H9 (cell line): ENCODE measurements at regions not wholly inside any gene's neighbourhood (a gene's known extent, or its start where the extent isn't known, plus 50 kb on each side); places are given as distances from the start of the nearest gene placed in this dataset.

ENCODE experiments used
- DNase-seq: peaks from one replicate; pipeline ENCODE4 v3.0.0-alpha.2; 2017
- H2AFZ ChIP-seq: one replicate; pipeline ENCODE4 v1.6.1; 2013; ENCODE audit warnings: mild to moderate bottlenecking, low read length, control low read depth, moderate library complexity
- H2AK5ac ChIP-seq: 2 replicates; pipeline ENCODE4 v1.6.1; 2013; ENCODE audit warnings: low read length, control low read depth, mixed read lengths; ENCODE audit not compliant: insufficient read length
- H2BK120ac ChIP-seq: one replicate; pipeline ENCODE4 v1.6.1; 2013; ENCODE audit warnings: low read depth, mild to moderate bottlenecking, low read length, control low read depth, inconsistent platforms; ENCODE audit not compliant: poor library complexity, severe bottlenecking
- H2BK12ac ChIP-seq: 2 replicates; pipeline ENCODE4 v1.6.1; 2013; ENCODE audit warnings: low read length, control low read depth, mixed read lengths, low read depth; ENCODE audit not compliant: insufficient read length
- H2BK15ac ChIP-seq: 2 replicates; pipeline ENCODE4 v1.6.1; 2013; ENCODE audit warnings: low read depth, low read length, control low read depth
- H2BK20ac ChIP-seq: one replicate; pipeline ENCODE4 v1.6.1; 2013; ENCODE audit warnings: low read depth, mild to moderate bottlenecking, low read length, control low read depth, inconsistent platforms; ENCODE audit not compliant: poor library complexity, severe bottlenecking
- H2BK5ac ChIP-seq: 2 replicates; pipeline ENCODE4 v1.6.1; 2013; ENCODE audit warnings: low read length, control low read depth, mixed read lengths; ENCODE audit not compliant: insufficient read length
- H3K14ac ChIP-seq: 2 replicates; pipeline ENCODE4 v1.6.1; 2013; ENCODE audit warnings: low read length, control low read depth; ENCODE audit not compliant: insufficient read depth
- H3K18ac ChIP-seq: 2 replicates; pipeline ENCODE4 v1.6.1; 2013; ENCODE audit warnings: low read depth, mild to moderate bottlenecking, mixed read lengths, low read length, control low read depth; ENCODE audit not compliant: insufficient read length
- H3K23ac ChIP-seq: 2 replicates; pipeline ENCODE4 v1.6.1; 2013; ENCODE audit warnings: low read length, control low read depth, mixed read lengths, low read depth; ENCODE audit not compliant: insufficient read length
- H3K23me2 ChIP-seq: 2 replicates; pipeline ENCODE4 v1.6.1; 2013; ENCODE audit warnings: low read depth, mild to moderate bottlenecking, mixed read lengths, low read length, control low read depth; ENCODE audit not compliant: insufficient read length, poor library complexity, severe bottlenecking
- H3K27ac ChIP-seq: 2 replicates; pipeline ENCODE4 v1.5.1; 2013; ENCODE audit warnings: low read length, control low read depth, mixed read lengths, low read depth; ENCODE audit not compliant: insufficient read length
- H3K27me3 ChIP-seq: 2 replicates; pipeline ENCODE4 v1.6.1; 2013; ENCODE audit warnings: low read length, control low read depth, inconsistent platforms; ENCODE audit not compliant: insufficient read depth
- H3K4ac ChIP-seq: 2 replicates; pipeline ENCODE4 v1.6.1; 2013; ENCODE audit warnings: low read depth, mild to moderate bottlenecking, control low read depth, inconsistent platforms, low read length, moderate library complexity
- H3K4me1 ChIP-seq: 2 replicates; pipeline ENCODE4 v1.6.1; 2013; ENCODE audit warnings: low read length, control low read depth, inconsistent platforms; ENCODE audit not compliant: insufficient read depth
- H3K4me2 ChIP-seq: 2 replicates; pipeline ENCODE4 v1.6.1; 2013; ENCODE audit warnings: low read length, control low read depth, mixed read lengths; ENCODE audit not compliant: insufficient read length, insufficient read depth
- H3K56ac ChIP-seq: 2 replicates; pipeline ENCODE4 v1.6.1; 2013; ENCODE audit warnings: low read depth, mild to moderate bottlenecking, mixed read lengths, low read length, control low read depth; ENCODE audit not compliant: insufficient read length
- H3K79me1 ChIP-seq: 2 replicates; pipeline ENCODE4 v1.6.1; 2013; ENCODE audit warnings: low read depth, mild to moderate bottlenecking, moderate library complexity, low read length, control low read depth, inconsistent platforms; ENCODE audit not compliant: insufficient read depth, poor library complexity, severe bottlenecking
- H3K79me2 ChIP-seq: 2 replicates; pipeline ENCODE4 v1.6.1; 2013; ENCODE audit warnings: low read length, control low read depth, inconsistent platforms; ENCODE audit not compliant: insufficient read depth
- H3K9ac ChIP-seq: 2 replicates; pipeline ENCODE4 v1.6.1; 2013; ENCODE audit warnings: low read length, control low read depth, mixed read lengths; ENCODE audit not compliant: insufficient read length; ENCODE audit errors: extremely low read depth
- H3K9me3 ChIP-seq: one replicate; pipeline ENCODE4 v1.6.1; 2013; ENCODE audit warnings: low read depth, low read length, inconsistent platforms; ENCODE audit not compliant: control insufficient read depth
- H3T11ph ChIP-seq: one replicate; pipeline ENCODE4 v1.6.1; 2013; ENCODE audit warnings: mild to moderate bottlenecking, low read length, control low read depth, inconsistent platforms
- H4K20me1 ChIP-seq: one replicate; pipeline ENCODE4 v1.6.1; 2013; ENCODE audit not compliant: control insufficient read depth, insufficient read length, insufficient read depth
- H4K5ac ChIP-seq: 2 replicates; pipeline ENCODE4 v1.6.1; 2013; ENCODE audit warnings: low read depth, mild to moderate bottlenecking, mixed read lengths, low read length, control low read depth; ENCODE audit not compliant: insufficient read length
- H4K8ac ChIP-seq: replicated peaks from 2 replicates; pipeline ENCODE4 v1.6.1; 2013; ENCODE audit warnings: low read length, control low read depth, mixed read lengths, low read depth; ENCODE audit not compliant: insufficient read length
- H4K91ac ChIP-seq: 2 replicates; pipeline ENCODE4 v1.6.1; 2013; ENCODE audit warnings: low read depth, mild to moderate bottlenecking, moderate library complexity, mixed read lengths, low read length, control low read depth; ENCODE audit not compliant: insufficient read length
- H3K27ac Mint-ChIP-seq, 3 experiments: 2 replicates in 2 of 3; 3 replicates in 1 of 3; pipeline ENCODE4 v1.8.0; 2020 to 2021; ENCODE audit warnings: mixed read lengths in 3 of 3, mild to moderate bottlenecking in 1 of 3, moderate library complexity in 1 of 3
- H3K27me3 Mint-ChIP-seq: 2 replicates; pipeline ENCODE4 v1.8.0; 2021; ENCODE audit warnings: low read depth, mild to moderate bottlenecking, moderate library complexity, mixed read lengths
- H3K36me3 Mint-ChIP-seq, 3 experiments: 2 replicates in 2 of 3; 3 replicates in 1 of 3; pipeline ENCODE4 v1.8.0; 2020 to 2021; ENCODE audit warnings: low read depth in 3 of 3, mixed read lengths in 3 of 3; ENCODE audit not compliant: insufficient read depth in 1 of 3
- H3K4me1 Mint-ChIP-seq, 2 experiments: 2 replicates each; pipeline ENCODE4 v1.8.0; 2020; ENCODE audit warnings: mixed read lengths in 2 of 2
- H3K4me3 Mint-ChIP-seq, 2 experiments: 2 replicates in 1 of 2; 3 replicates in 1 of 2; pipeline ENCODE4 v1.8.0; 2020 to 2021; ENCODE audit warnings: mild to moderate bottlenecking in 2 of 2, mixed read lengths in 2 of 2, moderate library complexity in 1 of 2
- H3K9me3 Mint-ChIP-seq, 2 experiments: 2 replicates in 1 of 2; 3 replicates in 1 of 2; pipeline ENCODE4 v1.8.0; 2020; ENCODE audit warnings: mild to moderate bottlenecking in 2 of 2, mixed read lengths in 2 of 2, moderate library complexity in 1 of 2
- WGBS: extraction: QIAGEN DNeasy Blood & Tissue Kit; methylation state at CpG from one replicate; pipeline ENCODE4 v1.1.7; 2013; ENCODE audit warnings: missing lambda C conversion rate, low lambda C conversion rate, mixed read lengths; ENCODE audit not compliant: insufficient read length; ENCODE audit errors: extremely low coverage; 5-methylcytosine and 5-hydroxymethylcytosine counted together
- TF ChIP-seq, protein P1 (sequence below): fragments of 200-600 bp; sonication (generic); conservative IDR thresholded peaks from 3 replicates; pipeline ENCODE4 v1.8.0; 2021; ENCODE audit warnings: antibody characterized with exemption, mild to moderate bottlenecking

DNA sequence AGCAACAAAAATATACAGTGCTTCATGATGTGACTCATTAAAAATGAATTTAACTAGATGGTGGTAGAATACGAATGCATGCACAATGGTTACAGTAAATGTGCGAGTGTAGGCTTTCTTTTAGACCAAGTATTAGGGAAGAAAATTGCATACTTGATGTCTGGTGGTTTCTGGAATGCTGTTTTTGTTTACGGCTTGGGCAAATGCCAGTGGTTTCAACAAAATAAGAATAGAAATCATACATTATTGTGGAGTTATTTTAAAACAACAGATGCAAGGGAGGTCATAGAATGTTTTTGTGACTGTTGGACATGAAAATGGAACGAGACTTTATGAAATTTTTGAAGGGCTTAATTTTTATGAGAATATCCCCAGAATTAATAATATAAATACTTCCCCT is 580.9 kb downstream of the PLCL1 start:
- no peaks in the 10 kb centered on the region for H3K9me3 Mint-ChIP-seq
- DNase-seq = no peak
- H2BK12ac ChIP-seq = no peak overlapping the region
- no peak overlapping the region for H4K5ac ChIP-seq
- no peak overlapping the region for H3K14ac ChIP-seq
- H3K27me3 ChIP-seq = no peaks in the 10 kb centered on the region
- H3K4me1 Mint-ChIP-seq = no peaks in the 10 kb centered on the region
- no peak overlapping the region for H2AFZ ChIP-seq
- no peaks in the 10 kb centered on the region for H3K9me3 ChIP-seq
- no CpG with 5 or more reads among the region's 4 CpGs for WGBS
- no peak overlapping the region for H3K9ac ChIP-seq
- H3K27me3 Mint-ChIP-seq = no peaks in the 10 kb centered on the region
- H4K8ac ChIP-seq = no peak overlapping the region
- H3K79me1 ChIP-seq = no peaks in the 10 kb centered on the region
- H2BK120ac ChIP-seq = no peak overlapping the region
- no peak overlapping the region for H3K27ac ChIP-seq
- no peaks in the 10 kb centered on the region for H3K23me2 ChIP-seq
- H3K4ac ChIP-seq = no peak overlapping the region
- no peak overlapping the region for H2BK5ac ChIP-seq
- H3K4me3 Mint-ChIP-seq = no peak overlapping the region
- H2BK15ac ChIP-seq = no peak overlapping the region
- no peak overlapping the region for H3K27ac Mint-ChIP-seq
- TF ChIP-seq, protein P1, sequence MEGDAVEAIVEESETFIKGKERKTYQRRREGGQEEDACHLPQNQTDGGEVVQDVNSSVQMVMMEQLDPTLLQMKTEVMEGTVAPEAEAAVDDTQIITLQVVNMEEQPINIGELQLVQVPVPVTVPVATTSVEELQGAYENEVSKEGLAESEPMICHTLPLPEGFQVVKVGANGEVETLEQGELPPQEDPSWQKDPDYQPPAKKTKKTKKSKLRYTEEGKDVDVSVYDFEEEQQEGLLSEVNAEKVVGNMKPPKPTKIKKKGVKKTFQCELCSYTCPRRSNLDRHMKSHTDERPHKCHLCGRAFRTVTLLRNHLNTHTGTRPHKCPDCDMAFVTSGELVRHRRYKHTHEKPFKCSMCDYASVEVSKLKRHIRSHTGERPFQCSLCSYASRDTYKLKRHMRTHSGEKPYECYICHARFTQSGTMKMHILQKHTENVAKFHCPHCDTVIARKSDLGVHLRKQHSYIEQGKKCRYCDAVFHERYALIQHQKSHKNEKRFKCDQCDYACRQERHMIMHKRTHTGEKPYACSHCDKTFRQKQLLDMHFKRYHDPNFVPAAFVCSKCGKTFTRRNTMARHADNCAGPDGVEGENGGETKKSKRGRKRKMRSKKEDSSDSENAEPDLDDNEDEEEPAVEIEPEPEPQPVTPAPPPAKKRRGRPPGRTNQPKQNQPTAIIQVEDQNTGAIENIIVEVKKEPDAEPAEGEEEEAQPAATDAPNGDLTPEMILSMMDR = no peak
- no peaks in the 10 kb centered on the region for H3K36me3 Mint-ChIP-seq
- H3K18ac ChIP-seq = no peak overlapping the region
- H2AK5ac ChIP-seq = no peak overlapping the region
- no peak overlapping the region for H4K91ac ChIP-seq
- no peak overlapping the region for H3K56ac ChIP-seq
- no peak overlapping the region for H2BK20ac ChIP-seq
- no peak overlapping the region for H3K4me2 ChIP-seq
- H3K23ac ChIP-seq = no peak overlapping the region
- H3K79me2 ChIP-seq = no peaks in the 10 kb centered on the region
- H3K4me1 ChIP-seq = no peaks in the 10 kb centered on the region
- no peak overlapping the region for H3T11ph ChIP-seq
- H4K20me1 ChIP-seq = no peaks in the 10 kb centered on the region
